ENCODE measurements at regions not wholly inside any gene's neighbourhood (a gene's known extent, or its start where the extent isn't known, plus 50 kb on each side); places are given as distances from the start of the nearest gene placed in this dataset.

- no peak overlapping the region for H3T11ph ChIP-seq (ENCODE audit: low read length)
- H3K4me3 Mint-ChIP-seq: no peak overlapping the region
Measured at GRCh38 chr13:50404769-50405168, 389.5 kb downstream of the KCNRG start.

More at GRCh38 chr13:50404769-50405168, 389.5 kb downstream of the KCNRG start:
- H3K79me1 ChIP-seq (ENCODE audit: insufficient read depth, low read depth, low read length, poor library complexity, severe bottlenecking): no peaks in the 10 kb centered on the region
- no peak overlapping the region for H2BK12ac ChIP-seq (ENCODE audit: insufficient read length, low read depth, low read length)
- no peak overlapping the region for H3K56ac ChIP-seq (ENCODE audit: insufficient read length, low read depth, low read length)
- no peak overlapping the region for H3K4me2 ChIP-seq (ENCODE audit: insufficient read depth, insufficient read length, low read length)
- no peak overlapping the region for H3K14ac ChIP-seq (ENCODE audit: insufficient read depth, low read length)
- H4K8ac ChIP-seq (replicated peaks; ENCODE audit: insufficient read length, low read depth, low read length): no peak overlapping the region
- no peak overlapping the region for H2AFZ ChIP-seq (ENCODE audit: low read length)
- no peaks in the 10 kb centered on the region for H3K27me3 Mint-ChIP-seq (ENCODE audit: low read depth)
- no peaks in the 10 kb centered on the region for H3K23me2 ChIP-seq (ENCODE audit: insufficient read length, low read depth, low read length, poor library complexity, severe bottlenecking)
- no peaks in the 10 kb centered on the region for H3K27me3 ChIP-seq (ENCODE audit: insufficient read depth, low read length)
- no peaks in the 10 kb centered on the region for H3K9me3 ChIP-seq (ENCODE audit: control insufficient read depth, low read depth, low read length)
- H2BK120ac ChIP-seq (ENCODE audit: low read depth, low read length, poor library complexity, severe bottlenecking): no peak overlapping the region
- H3K4me1 ChIP-seq (ENCODE audit: insufficient read depth, low read length): no peaks in the 10 kb centered on the region
- H2BK15ac ChIP-seq (ENCODE audit: low read depth, low read length): no peak overlapping the region
- H3K27ac ChIP-seq (ENCODE audit: insufficient read length, low read depth, low read length): no peak overlapping the region
- no peak overlapping the region for H4K91ac ChIP-seq (ENCODE audit: insufficient read length, low read depth, low read length)
- no peak overlapping the region for H4K5ac ChIP-seq (ENCODE audit: insufficient read length, low read depth, low read length)
- no peak overlapping the region for H2AK5ac ChIP-seq (ENCODE audit: insufficient read length, low read length)
- H3K4me1 Mint-ChIP-seq: peaks cover 6 to 11% of the 10 kb centered on the region in 2 experiments
- no peak for TF ChIP-seq CTCF (conservative IDR thresholded peaks at IDR 0.05)
- no peak overlapping the region for H2BK20ac ChIP-seq (ENCODE audit: low read depth, low read length, poor library complexity, severe bottlenecking)
- no peak overlapping the region for H3K23ac ChIP-seq (ENCODE audit: insufficient read length, low read depth, low read length)
- no peak overlapping the region for H3K9ac ChIP-seq (ENCODE audit: extremely low read depth, insufficient read length, low read length)
- H3K36me3 Mint-ChIP-seq (ENCODE audit: insufficient read depth in 1 of 3, low read depth in 3 of 3): peaks cover 0 to 6% (median 0%) of the 10 kb centered on the region in 3 experiments; a peak in 2 of 7 replicates
- H2BK5ac ChIP-seq (ENCODE audit: insufficient read length, low read length): no peak overlapping the region
- H3K18ac ChIP-seq (ENCODE audit: insufficient read length, low read depth, low read length): no peak overlapping the region
- H3K27ac Mint-ChIP-seq: no peak overlapping the region
- no peaks in the 10 kb centered on the region for H3K9me3 Mint-ChIP-seq
- DNase-seq: no peak
- H4K20me1 ChIP-seq (ENCODE audit: control insufficient read depth, insufficient read depth, insufficient read length): no peaks in the 10 kb centered on the region
- WGBS (ENCODE audit: extremely low coverage, insufficient read length, low lambda C conversion rate): no CpG with 5 or more reads among the region's 1 CpG
- H3K4ac ChIP-seq (ENCODE audit: low read depth, low read length): no peak overlapping the region
- H3K79me2 ChIP-seq (ENCODE audit: insufficient read depth, low read length): no peaks in the 10 kb centered on the region

Data from H9 (cell line).